Fibroblast of villous mesenchyme (primary cell): ENCODE measurements at regions not wholly inside any gene's neighbourhood (a gene's known extent, or its start where the extent isn't known, plus 50 kb on each side); places are given as distances from the start of the nearest gene placed in this dataset.

Experiments
- DNase-seq: peaks from one replicate; pipeline ENCODE4 v3.0.0-alpha.2; 2010; ENCODE audit warnings: low read depth
- H3K4me3 ChIP-seq: 2 replicates; pipeline ENCODE4 v1.5.1; 2011; ENCODE audit warnings: low read depth, mild to moderate bottlenecking, low read length
- CTCF ChIP-seq: IDR thresholded peaks from 2 replicates; pipeline ENCODE4 v1.5.1; 2012; ENCODE audit warnings: low read depth, mild to moderate bottlenecking, low read length; ENCODE audit not compliant: insufficient read depth

GRCh38 chr2:226487573-226487972, 312.0 kb downstream of the IRS1 start:
- DNase-seq = no peak

GRCh38 chr2:226483745-226484619, 315.6 kb downstream of the IRS1 start:
- H3K4me3 ChIP-seq = no peak overlapping the region
- DNase-seq = peak; percentile 24
- no peak for TF ChIP-seq CTCF

More at GRCh38 chr2:226487573-226487972, 312.0 kb downstream of the IRS1 start:
- no peak overlapping the region for H3K4me3 ChIP-seq
- TF ChIP-seq CTCF = no peak

GRCh38 chr2:226483143-226483542, 316.5 kb downstream of the IRS1 start:
- TF ChIP-seq CTCF = no peak
- H3K4me3 ChIP-seq = no peak overlapping the region
- DNase-seq = peak; percentile 20

- peak; percentile 92 for DNase-seq
- H3K4me3 ChIP-seq = no peak overlapping the region
- no peak for TF ChIP-seq CTCF
Measured at GRCh38 chr2:226478109-226478809, 321.4 kb downstream of the IRS1 start.

- H3K4me3 ChIP-seq = no peak overlapping the region
- no peak for DNase-seq
- no peak for TF ChIP-seq CTCF
Measured at GRCh38 chr2:226477221-226478108, 322.2 kb downstream of the IRS1 start.

- peak; percentile 69 for DNase-seq
- no peak overlapping the region for H3K4me3 ChIP-seq
- TF ChIP-seq CTCF = no peak
Measured at GRCh38 chr2:226475650-226476049, 324.0 kb downstream of the IRS1 start.
